K562 (cell line): ENCODE measurements at regions not wholly inside any gene's neighbourhood (a gene's known extent, or its start where the extent isn't known, plus 50 kb on each side); places are given as distances from the start of the nearest gene placed in this dataset.
A peak's percentile ranks its signal among the peaks of the same experiment; 100 is the strongest.

Experiments used
- ATAC-seq: fragments of 200-7000 bp; cut with Tn5 transposase; 3 replicates; pipeline ENCODE4 v1.9.1; 2020; ENCODE audit warnings: moderate library complexity
- BruUV-seq: library from RNA; stranded (reverse); fragments of 400-500 nt; replicated peaks from 2 replicates; lab custom pipeline; 2021; lab: Mats Ljungman, UMichigan
- CTCF ChIA-PET: fragments of 300-600 bp; formaldehyde crosslinking; extraction: SDS; loops from one replicate; lab custom pipeline; 2021; ENCODE audit warnings: low intra/inter-chr PET ratio; lab: Yijun Ruan, JAX
- POLR2A ChIA-PET: fragments of 300-600, 350-650 bp; sonication (Branson Sonifier 250); formaldehyde crosslinking; extraction: SDS; loops from one replicate; lab custom pipeline; 2021; ENCODE audit warnings: antibody characterized with exemption, inconsistent platforms; lab: Yijun Ruan, JAX
- DNase-seq, 4 experiments: peaks; one replicate each; pipeline versions ENCODE4 v3.0.0 to v3.0.0-alpha.2; 2011 to 2018; ENCODE audit warnings: low spot score in 3 of 4, mixed read lengths in 3 of 4; ENCODE audit errors: extremely low read depth in 1 of 4
- FAIRE-seq: peaks from 2 replicates; lab custom pipeline; 2011; peaks lifted over from hg19 to GRCh38; lab: Jason Lieb, UNC
- H2AFZ ChIP-seq: 2 replicates; pipeline ENCODE4 v1.6.0; 2011; ENCODE audit warnings: low read depth, low read length, control low read depth, inconsistent platforms
- H3K27ac ChIP-seq: fragments of 200-600 bp; 3 replicates; pipeline ENCODE4 v1.8.0; 2011; ENCODE audit warnings: low read depth, mild to moderate bottlenecking, control low read depth, inconsistent platforms, low read length, moderate library complexity, mixed read lengths; ENCODE audit errors: extremely low read depth
- H3K27me3 ChIP-seq, 2 experiments: fragments of 300-600 bp in 1 of 2; 2 replicates in 1 of 2; 3 replicates in 1 of 2; pipeline versions ENCODE4 v1.6.0 to v1.8.0; 2011; ENCODE audit warnings: inconsistent platforms in 2 of 2, low read length in 2 of 2, mild to moderate bottlenecking in 1 of 2, mixed read lengths in 1 of 2, moderate library complexity in 1 of 2; ENCODE audit not compliant: control insufficient read depth in 2 of 2, insufficient read depth in 2 of 2
- H3K36me3 ChIP-seq: fragments of 300-600 bp; 3 replicates; pipeline ENCODE4 v1.8.0; 2011; ENCODE audit warnings: mild to moderate bottlenecking, low read length, inconsistent platforms; ENCODE audit not compliant: control insufficient read depth, insufficient read depth
- H3K4me1 ChIP-seq, 2 experiments: fragments of 200-600 bp in 1 of 2; replicated peaks in 1 of 2; 2 replicates in 1 of 2; 3 replicates in 1 of 2; pipeline versions ENCODE4 v1.5.1 to v1.8.0; 2011; ENCODE audit warnings: inconsistent platforms in 2 of 2, low read length in 2 of 2, mild to moderate bottlenecking in 1 of 2, mixed read lengths in 1 of 2, moderate library complexity in 1 of 2; ENCODE audit not compliant: control insufficient read depth in 2 of 2, insufficient read depth in 2 of 2
- H3K4me2 ChIP-seq: 2 replicates; pipeline ENCODE4 v1.6.1; 2011; ENCODE audit warnings: low read length, control low read depth, inconsistent platforms, mixed read lengths; ENCODE audit not compliant: insufficient read depth
- H3K4me3 ChIP-seq: fragments of 200-600 bp; sonication (generic), shearing (Covaris generic); 2 replicates; pipeline ENCODE4 v1.5.1; 2016; ENCODE audit warnings: control low read depth, inconsistent platforms
- H3K79me2 ChIP-seq: fragments of 200-600 bp; 3 replicates; pipeline ENCODE4 v1.8.0; 2011; ENCODE audit warnings: low read length, inconsistent platforms; ENCODE audit not compliant: control insufficient read depth, insufficient read depth
- H3K9ac ChIP-seq, 2 experiments: 2 replicates each; pipeline versions ENCODE4 v1.6.0 to v1.6.1; 2011; ENCODE audit warnings: low read depth in 2 of 2, low read length in 2 of 2, control low read depth in 1 of 2, inconsistent platforms in 1 of 2, mild to moderate bottlenecking in 1 of 2, mixed read lengths in 1 of 2; ENCODE audit not compliant: insufficient read depth in 1 of 2
- H3K9me1 ChIP-seq: one replicate; pipeline ENCODE4 v1.6.0; 2011; ENCODE audit warnings: inconsistent platforms, mild to moderate bottlenecking, low read length, moderate library complexity; ENCODE audit not compliant: control insufficient read depth, insufficient read depth
- H3K9me3 ChIP-seq: replicated peaks from 2 replicates; pipeline ENCODE4 v1.5.1; 2011; ENCODE audit warnings: low read depth, low read length, inconsistent platforms; ENCODE audit not compliant: control insufficient read depth, insufficient read depth
- H4K20me1 ChIP-seq: replicated peaks from 2 replicates; pipeline ENCODE4 v1.6.1; 2011; ENCODE audit warnings: low read length, inconsistent platforms, mixed read lengths; ENCODE audit not compliant: control insufficient read depth, insufficient read depth
- DIDO1 ChIP-seq: fragments of 450-650 bp; IDR thresholded peaks from 2 replicates; pipeline ENCODE4 v1.6.1; 2016; ENCODE audit warnings: low read depth, missing biosample characterization, missing genetic modification characterization
- HNRNPH1 ChIP-seq: fragments of 200-400 bp; formaldehyde crosslinking; optimal IDR thresholded peaks from 2 replicates; pipeline ENCODE3; 2017; ENCODE audit warnings: low read depth, mild to moderate bottlenecking, low read length, moderate library complexity
- ILF3 ChIP-seq: fragments of 450-650 bp; IDR thresholded peaks from 2 replicates; pipeline ENCODE4 v1.6.1; 2018; ENCODE audit warnings: antibody characterized with exemption, mild to moderate bottlenecking, moderate library complexity, borderline replicate concordance
- KHSRP ChIP-seq: fragments of 450-650 bp; IDR thresholded peaks from 2 replicates; pipeline ENCODE4 v1.6.1; 2017
- NFIC ChIP-seq: fragments of 450-650 bp; IDR thresholded peaks from 2 replicates; pipeline ENCODE4 v1.6.1; 2017; ENCODE audit warnings: mild to moderate bottlenecking, inconsistent platforms
- ZBTB1 ChIP-seq: sonication (generic); formaldehyde crosslinking; IDR thresholded peaks from 2 replicates; pipeline ENCODE4 v1.8.1; 2023; ENCODE audit warnings: missing genetic modification reagents, low read depth, mild to moderate bottlenecking, borderline replicate concordance
- WGBS: fragments of 100-300 bp; shearing (Covaris generic); methylation state at CpG from one replicate; pipeline ENCODE4 v1.1.6; 2016; ENCODE audit warnings: low coverage, mixed read lengths; ENCODE audit not compliant: insufficient coverage; ENCODE audit errors: missing lambda C conversion rate; 5-methylcytosine and 5-hydroxymethylcytosine counted together
- in situ Hi-C: fragments of 300-500 bp; cut with MboI; formaldehyde crosslinking; loops from 4 replicates; pipeline ENCODE4 v1.15.0; 2018; ENCODE audit warnings: inconsistent platforms, mixed read lengths
- intact Hi-C: fragments of 100-400 bp; cut with micrococcal nuclease; formaldehyde crosslinking; loops from 2 replicates; pipeline ENCODE4 v1.14.2; 2022

GRCh38 chr7:86629-87028 lies 105.7 kb upstream of the FAM20C start (continued):
- TF ChIP-seq ILF3, result no peak
- TF ChIP-seq HNRNPH1, result no peak
- no peak for TF ChIP-seq KHSRP
- TF ChIP-seq DIDO1, result no peak

- ChIA-PET POLR2A (interaction anchor here (0.7 to 2.7 kb wide), 3 partner anchors 10 to 52 kb away, joined by 3 to 11 read pairs (median 4); no protein-coding TSS in a partner anchor), CTCF (no interaction called here)
- DNase-seq (no peak), FAIRE-seq (no peak), ATAC-seq (no peak)
- H4K20me1 ChIP-seq, result peaks cover 14% of the 10 kb centered on the region; the same call in 1 of the 2 replicates
- H3K36me3 ChIP-seq, result no peaks in the 10 kb centered on the region
- peaks cover 0 to 26% of the 10 kb centered on the region in 2 experiments; a peak in 1 of 5 replicates for H3K4me1 ChIP-seq
- no peaks in the 10 kb centered on the region for H3K9me1 ChIP-seq
- no peak overlapping the region for H3K27ac ChIP-seq
- peaks cover 47 to 84% of the 10 kb centered on the region in 2 experiments for H3K27me3 ChIP-seq
- no peak overlapping the region for H2AFZ ChIP-seq
- intact Hi-C loops, result no loop called here
- WGBS, result 0% methylated on average over 5 of the region's 5 CpGs
- no peak overlapping the region for H3K4me3 ChIP-seq
- H3K9ac ChIP-seq, result no peak overlapping the region
- in situ Hi-C loops, result no loop called here
- H3K79me2 ChIP-seq, result no peaks in the 10 kb centered on the region
- H3K9me3 ChIP-seq, result no peaks in the 10 kb centered on the region; the same call in 1 of the 2 replicates
- H3K4me2 ChIP-seq, result no peak overlapping the region
- no TSS peak for BruUV-seq
- TF ChIP-seq ZBTB1 (CRISPR knock-in tag) (no peak), NFIC (0 out of 2 replicates have a peak, but pooled peaks have one; percentile 27)
Observed at GRCh38 chr7:87047-87446, 105.3 kb upstream of the FAM20C start.
